ENCODE measurements at regions not wholly inside any gene's neighbourhood (a gene's known extent, or its start where the extent isn't known, plus 50 kb on each side); places are given as distances from the start of the nearest gene placed in this dataset.

GRCh38 chr3:176905331-176905730, 292.0 kb downstream of the TBL1XR1 start (continued):
- TF ChIP-seq SP1 (IDR thresholded peaks at IDR 0.05), result no peak
- TF ChIP-seq SP1 (CRISPR knock-in tag; IDR thresholded peaks at IDR 0.05), result no peak
- no peak for TF ChIP-seq ZNF136 (CRISPR knock-in tag; IDR thresholded peaks at IDR 0.05; ENCODE audit: low read depth)

- Histone ChIP-seq H3K27ac (ENCODE audit: extremely low read length, insufficient read depth, low read length) (no peak overlapping the region), H3K79me2 (ENCODE audit: insufficient read depth, low read length) (no peaks in the 10 kb centered on the region), H3K27me3 (ENCODE audit: control insufficient read depth in 1 of 2, insufficient read depth in 2 of 2, low read length in 2 of 2) (no peaks in the 10 kb centered on the region), H3K4me1 (ENCODE audit: insufficient read depth, low read length) (no peaks in the 10 kb centered on the region), H3K4me3 (replicated peaks in 1 of 3; ENCODE audit: insufficient read depth in 1 of 3, low read depth in 2 of 3, low read length in 3 of 3) (no peak overlapping the region), H4K20me1 (ENCODE audit: insufficient read depth, low read length) (no peaks in the 10 kb centered on the region), H3K9ac (ENCODE audit: insufficient read depth, low read depth, low read length) (no peak overlapping the region), H2AFZ (ENCODE audit: low read length) (no peak overlapping the region), H3K9me3 (ENCODE audit: low read length) (no peaks in the 10 kb centered on the region), H3K4me2 (ENCODE audit: low read depth, low read length) (no peak overlapping the region), H3K36me3 (replicated peaks in 1 of 2; ENCODE audit: control insufficient read depth in 1 of 2, insufficient read depth in 2 of 2, low read length in 2 of 2) (no peaks in the 10 kb centered on the region)
- ChIA-PET POLR2A (no interaction called here), CTCF (ENCODE audit: low intra/inter-chr PET ratio, low total read pairs) (no interaction called here)
- no peak for DNase-seq (ENCODE audit: low spot score)
- in situ Hi-C loops (cut with HindIII; ENCODE audit: extremely low pct_ligation_motif_present, low pct_unique_long_range_greater_than_20kb), result no loop called here
- intact Hi-C loops (cut with micrococcal nuclease; ENCODE audit: unreplicated experiment), result no loop called here
- 11% methylated on average over 4 of the region's 4 CpGs for WGBS (ENCODE audit: low lambda C conversion rate)
- no peak for TF ChIP-seq SP5 (CRISPR knock-in tag; IDR thresholded peaks at IDR 0.05; ENCODE audit: borderline replicate concordance, low read depth)
- TF ChIP-seq ZNF501 (CRISPR knock-in tag; IDR thresholded peaks at IDR 0.05), result no peak
- TF ChIP-seq ZC3H13 (CRISPR knock-in tag; IDR thresholded peaks at IDR 0.05), result no peak
- no TSS peak for BruUV-seq (replicated peaks)
- no peak for FAIRE-seq
- ATAC-seq, result no peak
These were observed 292.8 kb downstream of the TBL1XR1 start for GRCh38 chr3:176904506-176904905.

GRCh38 chr3:176896640-176897039, 300.6 kb downstream of the TBL1XR1 start:
- no peak overlapping the region for H3K4me2 ChIP-seq (ENCODE audit: low read depth, low read length)
- WGBS (ENCODE audit: low lambda C conversion rate), result 0% methylated on average over 3 of the region's 3 CpGs
- CTCF ChIA-PET (ENCODE audit: low intra/inter-chr PET ratio, low total read pairs), result no interaction called here
- intact Hi-C loops (cut with micrococcal nuclease; ENCODE audit: unreplicated experiment) (no loop called here), in situ Hi-C loops (cut with HindIII; ENCODE audit: extremely low pct_ligation_motif_present, low pct_unique_long_range_greater_than_20kb) (no loop called here)
- ATAC-seq (no peak), FAIRE-seq (no peak), DNase-seq (ENCODE audit: low spot score) (no peak)
- H3K4me1 ChIP-seq (ENCODE audit: insufficient read depth, low read length), result no peaks in the 10 kb centered on the region
- H3K36me3 ChIP-seq (replicated peaks in 1 of 2; ENCODE audit: control insufficient read depth in 1 of 2, insufficient read depth in 2 of 2, low read length in 2 of 2), result no peaks in the 10 kb centered on the region
- no peaks in the 10 kb centered on the region for H3K79me2 ChIP-seq (ENCODE audit: insufficient read depth, low read length)
- no peak overlapping the region for H3K9ac ChIP-seq (ENCODE audit: insufficient read depth, low read depth, low read length)
- no TSS peak for BruUV-seq (replicated peaks)
- H3K27me3 ChIP-seq (ENCODE audit: control insufficient read depth in 1 of 2, insufficient read depth in 2 of 2, low read length in 2 of 2), result no peaks in the 10 kb centered on the region; a peak in 1 of 5 replicates
- no peak overlapping the region for H3K27ac ChIP-seq (ENCODE audit: extremely low read length, insufficient read depth, low read length)
- POLR2A ChIA-PET, result no interaction called here
- no peak overlapping the region for H3K4me3 ChIP-seq (replicated peaks in 1 of 3; ENCODE audit: insufficient read depth in 1 of 3, low read depth in 2 of 3, low read length in 3 of 3)
- no peaks in the 10 kb centered on the region for H4K20me1 ChIP-seq (ENCODE audit: insufficient read depth, low read length)
- no peaks in the 10 kb centered on the region for H3K9me3 ChIP-seq (ENCODE audit: low read length)
- no peak overlapping the region for H2AFZ ChIP-seq (ENCODE audit: low read length)
- TF ChIP-seq YEATS2 (CRISPR knock-in tag; IDR thresholded peaks at IDR 0.05; ENCODE audit: borderline replicate concordance) (no peak), ETS1 (CRISPR knock-in tag; IDR thresholded peaks at IDR 0.05) (no peak), E2F2 (CRISPR knock-in tag; IDR thresholded peaks at IDR 0.05; ENCODE audit: borderline replicate concordance) (no peak), ZBTB4 (CRISPR knock-in tag; IDR thresholded peaks at IDR 0.05; ENCODE audit: borderline replicate concordance) (no peak), DDIT3 (CRISPR knock-in tag; IDR thresholded peaks at IDR 0.05) (no peak)
